H9 (cell line): ENCODE measurements at regions not wholly inside any gene's neighbourhood (a gene's known extent, or its start where the extent isn't known, plus 50 kb on each side); places are given as distances from the start of the nearest gene placed in this dataset.

Experiments
- DNase-seq: peaks from one replicate; pipeline ENCODE4 v3.0.0-alpha.2; 2017
- H2AFZ ChIP-seq: one replicate; pipeline ENCODE4 v1.6.1; 2013; ENCODE audit warnings: mild to moderate bottlenecking, low read length, control low read depth, moderate library complexity
- H2AK5ac ChIP-seq: 2 replicates; pipeline ENCODE4 v1.6.1; 2013; ENCODE audit warnings: low read length, control low read depth, mixed read lengths; ENCODE audit not compliant: insufficient read length
- H2BK120ac ChIP-seq: one replicate; pipeline ENCODE4 v1.6.1; 2013; ENCODE audit warnings: low read depth, mild to moderate bottlenecking, low read length, control low read depth, inconsistent platforms; ENCODE audit not compliant: poor library complexity, severe bottlenecking
- H2BK12ac ChIP-seq: 2 replicates; pipeline ENCODE4 v1.6.1; 2013; ENCODE audit warnings: low read length, control low read depth, mixed read lengths, low read depth; ENCODE audit not compliant: insufficient read length
- H2BK15ac ChIP-seq: 2 replicates; pipeline ENCODE4 v1.6.1; 2013; ENCODE audit warnings: low read depth, low read length, control low read depth
- H2BK20ac ChIP-seq: one replicate; pipeline ENCODE4 v1.6.1; 2013; ENCODE audit warnings: low read depth, mild to moderate bottlenecking, low read length, control low read depth, inconsistent platforms; ENCODE audit not compliant: poor library complexity, severe bottlenecking
- H2BK5ac ChIP-seq: 2 replicates; pipeline ENCODE4 v1.6.1; 2013; ENCODE audit warnings: low read length, control low read depth, mixed read lengths; ENCODE audit not compliant: insufficient read length
- H3K14ac ChIP-seq: 2 replicates; pipeline ENCODE4 v1.6.1; 2013; ENCODE audit warnings: low read length, control low read depth; ENCODE audit not compliant: insufficient read depth
- H3K18ac ChIP-seq: 2 replicates; pipeline ENCODE4 v1.6.1; 2013; ENCODE audit warnings: low read depth, mild to moderate bottlenecking, mixed read lengths, low read length, control low read depth; ENCODE audit not compliant: insufficient read length
- H3K23ac ChIP-seq: 2 replicates; pipeline ENCODE4 v1.6.1; 2013; ENCODE audit warnings: low read length, control low read depth, mixed read lengths, low read depth; ENCODE audit not compliant: insufficient read length
- H3K23me2 ChIP-seq: 2 replicates; pipeline ENCODE4 v1.6.1; 2013; ENCODE audit warnings: low read depth, mild to moderate bottlenecking, mixed read lengths, low read length, control low read depth; ENCODE audit not compliant: insufficient read length, poor library complexity, severe bottlenecking
- H3K27ac ChIP-seq: 2 replicates; pipeline ENCODE4 v1.5.1; 2013; ENCODE audit warnings: low read length, control low read depth, mixed read lengths, low read depth; ENCODE audit not compliant: insufficient read length
- H3K27me3 ChIP-seq: 2 replicates; pipeline ENCODE4 v1.6.1; 2013; ENCODE audit warnings: low read length, control low read depth, inconsistent platforms; ENCODE audit not compliant: insufficient read depth
- H3K4ac ChIP-seq: 2 replicates; pipeline ENCODE4 v1.6.1; 2013; ENCODE audit warnings: low read depth, mild to moderate bottlenecking, control low read depth, inconsistent platforms, low read length, moderate library complexity
- H3K4me1 ChIP-seq: 2 replicates; pipeline ENCODE4 v1.6.1; 2013; ENCODE audit warnings: low read length, control low read depth, inconsistent platforms; ENCODE audit not compliant: insufficient read depth
- H3K4me2 ChIP-seq: 2 replicates; pipeline ENCODE4 v1.6.1; 2013; ENCODE audit warnings: low read length, control low read depth, mixed read lengths; ENCODE audit not compliant: insufficient read length, insufficient read depth
- H3K56ac ChIP-seq: 2 replicates; pipeline ENCODE4 v1.6.1; 2013; ENCODE audit warnings: low read depth, mild to moderate bottlenecking, mixed read lengths, low read length, control low read depth; ENCODE audit not compliant: insufficient read length
- H3K79me1 ChIP-seq: 2 replicates; pipeline ENCODE4 v1.6.1; 2013; ENCODE audit warnings: low read depth, mild to moderate bottlenecking, moderate library complexity, low read length, control low read depth, inconsistent platforms; ENCODE audit not compliant: insufficient read depth, poor library complexity, severe bottlenecking
- H3K79me2 ChIP-seq: 2 replicates; pipeline ENCODE4 v1.6.1; 2013; ENCODE audit warnings: low read length, control low read depth, inconsistent platforms; ENCODE audit not compliant: insufficient read depth
- H3K9ac ChIP-seq: 2 replicates; pipeline ENCODE4 v1.6.1; 2013; ENCODE audit warnings: low read length, control low read depth, mixed read lengths; ENCODE audit not compliant: insufficient read length; ENCODE audit errors: extremely low read depth
- H3K9me3 ChIP-seq: one replicate; pipeline ENCODE4 v1.6.1; 2013; ENCODE audit warnings: low read depth, low read length, inconsistent platforms; ENCODE audit not compliant: control insufficient read depth
- H3T11ph ChIP-seq: one replicate; pipeline ENCODE4 v1.6.1; 2013; ENCODE audit warnings: mild to moderate bottlenecking, low read length, control low read depth, inconsistent platforms
- H4K20me1 ChIP-seq: one replicate; pipeline ENCODE4 v1.6.1; 2013; ENCODE audit not compliant: control insufficient read depth, insufficient read length, insufficient read depth
- H4K5ac ChIP-seq: 2 replicates; pipeline ENCODE4 v1.6.1; 2013; ENCODE audit warnings: low read depth, mild to moderate bottlenecking, mixed read lengths, low read length, control low read depth; ENCODE audit not compliant: insufficient read length
- H4K8ac ChIP-seq: replicated peaks from 2 replicates; pipeline ENCODE4 v1.6.1; 2013; ENCODE audit warnings: low read length, control low read depth, mixed read lengths, low read depth; ENCODE audit not compliant: insufficient read length
- H4K91ac ChIP-seq: 2 replicates; pipeline ENCODE4 v1.6.1; 2013; ENCODE audit warnings: low read depth, mild to moderate bottlenecking, moderate library complexity, mixed read lengths, low read length, control low read depth; ENCODE audit not compliant: insufficient read length
- H3K27ac Mint-ChIP-seq, 3 experiments: 2 replicates in 2 of 3; 3 replicates in 1 of 3; pipeline ENCODE4 v1.8.0; 2020 to 2021; ENCODE audit warnings: mixed read lengths in 3 of 3, mild to moderate bottlenecking in 1 of 3, moderate library complexity in 1 of 3
- H3K27me3 Mint-ChIP-seq: 2 replicates; pipeline ENCODE4 v1.8.0; 2021; ENCODE audit warnings: low read depth, mild to moderate bottlenecking, moderate library complexity, mixed read lengths
- H3K36me3 Mint-ChIP-seq, 3 experiments: 2 replicates in 2 of 3; 3 replicates in 1 of 3; pipeline ENCODE4 v1.8.0; 2020 to 2021; ENCODE audit warnings: low read depth in 3 of 3, mixed read lengths in 3 of 3; ENCODE audit not compliant: insufficient read depth in 1 of 3
- H3K4me1 Mint-ChIP-seq, 2 experiments: 2 replicates each; pipeline ENCODE4 v1.8.0; 2020; ENCODE audit warnings: mixed read lengths in 2 of 2
- H3K4me3 Mint-ChIP-seq, 2 experiments: 2 replicates in 1 of 2; 3 replicates in 1 of 2; pipeline ENCODE4 v1.8.0; 2020 to 2021; ENCODE audit warnings: mild to moderate bottlenecking in 2 of 2, mixed read lengths in 2 of 2, moderate library complexity in 1 of 2
- H3K9me3 Mint-ChIP-seq, 2 experiments: 2 replicates in 1 of 2; 3 replicates in 1 of 2; pipeline ENCODE4 v1.8.0; 2020; ENCODE audit warnings: mild to moderate bottlenecking in 2 of 2, mixed read lengths in 2 of 2, moderate library complexity in 1 of 2
- CTCF ChIP-seq: fragments of 200-600 bp; sonication (generic); conservative IDR thresholded peaks from 3 replicates; pipeline ENCODE4 v1.8.0; 2021; ENCODE audit warnings: antibody characterized with exemption, mild to moderate bottlenecking
- WGBS: extraction: QIAGEN DNeasy Blood & Tissue Kit; methylation state at CpG from one replicate; pipeline ENCODE4 v1.1.7; 2013; ENCODE audit warnings: missing lambda C conversion rate, low lambda C conversion rate, mixed read lengths; ENCODE audit not compliant: insufficient read length; ENCODE audit errors: extremely low coverage; 5-methylcytosine and 5-hydroxymethylcytosine counted together

- Histone ChIP-seq H3K56ac (no peak overlapping the region), H3K23me2 (no peaks in the 10 kb centered on the region), H3T11ph (no peak overlapping the region), H3K4me1 (no peaks in the 10 kb centered on the region), H3K27ac (no peak overlapping the region), H2BK120ac (no peak overlapping the region), H3K18ac (no peak overlapping the region), H3K79me2 (no peaks in the 10 kb centered on the region), H3K79me1 (no peaks in the 10 kb centered on the region), H3K27me3 (no peaks in the 10 kb centered on the region), H2BK12ac (no peak overlapping the region), H2BK20ac (no peak overlapping the region), H3K23ac (no peak overlapping the region), H2AFZ (no peak overlapping the region), H3K4me2 (no peak overlapping the region), H2BK5ac (no peak overlapping the region), H2BK15ac (no peak overlapping the region), H4K5ac (no peak overlapping the region), H2AK5ac (no peak overlapping the region), H4K91ac (no peak overlapping the region), H3K9ac (no peak overlapping the region), H4K8ac (no peak overlapping the region), H3K14ac (no peak overlapping the region), H3K9me3 (no peaks in the 10 kb centered on the region), H4K20me1 (no peaks in the 10 kb centered on the region), H3K4ac (no peak overlapping the region)
- H3K4me3 Mint-ChIP-seq = no peak overlapping the region
- H3K36me3 Mint-ChIP-seq = peaks cover 0 to 6% (median 4%) of the 10 kb centered on the region in 3 experiments; a peak in 2 of 7 replicates
- no peak overlapping the region for H3K27ac Mint-ChIP-seq
- H3K4me1 Mint-ChIP-seq = no peaks in the 10 kb centered on the region
- DNase-seq = no peak
- no CpG with 5 or more reads among the region's 1 CpG for WGBS
- peaks cover 0 to 5% of the 10 kb centered on the region in 2 experiments; a peak in 2 of 5 replicates for H3K9me3 Mint-ChIP-seq
- no peaks in the 10 kb centered on the region for H3K27me3 Mint-ChIP-seq
- TF ChIP-seq CTCF = no peak
Measured at GRCh38 chr13:74064805-74065312, 69.3 kb downstream of the KLF12 start.
